Adrenal gland (tissue), 9 donors: ENCODE measurements at regions not wholly inside any gene's neighbourhood (a gene's known extent, or its start where the extent isn't known, plus 50 kb on each side); places are given as distances from the start of the nearest gene placed in this dataset.

Experiments used
- DNase-seq, 7 donors: peaks; one replicate each; pipeline ENCODE4 v3.0.0-alpha.2; 2019 to 2020
- H3K27ac ChIP-seq, 5 donors: fragments of 200-600 bp; sonication (generic) in 4 of 5; 1 replicate in 3 of 5; 2 replicates in 2 of 5; pipeline versions ENCODE4 v1.5.1 to v1.8.0; 2016 to 2020; ENCODE audit warnings: mild to moderate bottlenecking in 1 of 5
- H3K27me3 ChIP-seq: fragments of 200-600 bp; 2 replicates; pipeline ENCODE4 v1.8.0; 2021
- H3K36me3 ChIP-seq, 2 donors: fragments of 200-600 bp; replicated peaks in 1 of 2; 1 replicate in 1 of 2; 2 replicates in 1 of 2; pipeline versions ENCODE4 v1.5.1 to v1.8.0; 2018 to 2022
- H3K4me1 ChIP-seq, 2 donors: fragments of 200-600 bp; replicated peaks in 1 of 2; 1 replicate in 1 of 2; 2 replicates in 1 of 2; pipeline versions ENCODE4 v1.5.1 to v1.8.0; 2018 to 2021
- H3K4me3 ChIP-seq, 4 donors: fragments of 200-600 bp; sonication (generic) in 3 of 4; one replicate each; pipeline ENCODE4 v1.5.1; 2016 to 2018
- H3K9me3 ChIP-seq, 3 donors: fragments of 200-600 bp; sonication (generic) in 1 of 3; replicated peaks in 1 of 3; 1 replicate in 2 of 3; 2 replicates in 1 of 3; pipeline versions ENCODE4 v1.5.1 to v1.8.0; 2016 to 2021
- POLR2A ChIP-seq, 2 donors: fragments of 450-650 bp; IDR thresholded peaks; one replicate each; pipeline ENCODE4 v1.6.1; 2017; ENCODE audit warnings: antibody characterized with exemption in 2 of 2, mild to moderate bottlenecking in 2 of 2, moderate library complexity in 1 of 2
- WGBS, 4 donors: extraction: QIAGEN DNeasy Blood & Tissue Kit in 2 of 4; methylation state at CpG; one replicate each; pipeline versions ENCODE4 v1.1.5 to v1.1.7; 2013 to 2017; 5-methylcytosine and 5-hydroxymethylcytosine counted together
- intact Hi-C, 2 donors: fragments of 100-400 bp; cut with DNase I; formaldehyde crosslinking; loops; one replicate each; pipeline versions ENCODE4 v1.14.1 to v1.15.0; 2022 to 2023
- TF ChIP-seq, protein P1 (sequence below), 6 experiments: fragments of 450-650 bp in 4 of 6; fragments of 200-600 bp in 2 of 6; sonication (generic) in 1 of 6; IDR thresholded peaks; 1 replicate in 5 of 6; 2 replicates in 1 of 6; pipeline versions ENCODE4 v1.5.1 to v1.8.0; 2016 to 2021; ENCODE audit warnings: antibody characterized with exemption in 6 of 6, mild to moderate bottlenecking in 2 of 6, moderate library complexity in 1 of 6
- donor health status: healthy with polysubstance abuse.
- donor health status: Bipolar disorder and iron deficiency.
- donor health status: DM: yes; HTN: yes; CAD: no.
- donor health status: DM: no; HTN: no; CAD: no.
- donor health status: DM: no; HTN: no; CAD: no.

DNA sequence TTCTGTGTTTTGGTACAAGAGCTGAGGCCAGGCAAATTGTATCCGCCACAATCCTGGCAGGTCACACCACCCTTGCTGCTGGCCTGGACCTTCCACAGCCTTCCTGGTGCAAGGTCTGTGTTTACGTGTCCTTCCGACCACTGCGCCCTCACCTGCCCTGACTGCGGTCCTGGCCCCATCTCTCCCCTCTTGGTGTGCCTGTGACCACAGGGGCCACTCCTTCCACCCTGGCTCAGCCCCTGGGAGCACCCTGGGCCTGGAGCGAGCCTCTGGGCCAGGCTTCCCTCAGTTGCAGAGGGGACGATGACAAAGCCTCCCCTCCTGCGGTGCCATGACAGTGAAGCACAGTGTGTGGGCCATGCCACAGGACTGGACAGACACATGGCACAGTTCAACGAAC lies 104.5 kb downstream of the PLXNA1 start:
- Histone ChIP-seq H3K27me3 (no peaks in the 10 kb centered on the region), H3K36me3 (no peaks in the 10 kb centered on the region), H3K4me1 (no peaks in the 10 kb centered on the region), H3K9me3 (no peaks in the 10 kb centered on the region), H3K4me3 (no peak overlapping the region), H3K27ac (no peak overlapping the region)
- DNase-seq, result no peak
- intact Hi-C loops, result no loop called here
- TF ChIP-seq, protein P1, sequence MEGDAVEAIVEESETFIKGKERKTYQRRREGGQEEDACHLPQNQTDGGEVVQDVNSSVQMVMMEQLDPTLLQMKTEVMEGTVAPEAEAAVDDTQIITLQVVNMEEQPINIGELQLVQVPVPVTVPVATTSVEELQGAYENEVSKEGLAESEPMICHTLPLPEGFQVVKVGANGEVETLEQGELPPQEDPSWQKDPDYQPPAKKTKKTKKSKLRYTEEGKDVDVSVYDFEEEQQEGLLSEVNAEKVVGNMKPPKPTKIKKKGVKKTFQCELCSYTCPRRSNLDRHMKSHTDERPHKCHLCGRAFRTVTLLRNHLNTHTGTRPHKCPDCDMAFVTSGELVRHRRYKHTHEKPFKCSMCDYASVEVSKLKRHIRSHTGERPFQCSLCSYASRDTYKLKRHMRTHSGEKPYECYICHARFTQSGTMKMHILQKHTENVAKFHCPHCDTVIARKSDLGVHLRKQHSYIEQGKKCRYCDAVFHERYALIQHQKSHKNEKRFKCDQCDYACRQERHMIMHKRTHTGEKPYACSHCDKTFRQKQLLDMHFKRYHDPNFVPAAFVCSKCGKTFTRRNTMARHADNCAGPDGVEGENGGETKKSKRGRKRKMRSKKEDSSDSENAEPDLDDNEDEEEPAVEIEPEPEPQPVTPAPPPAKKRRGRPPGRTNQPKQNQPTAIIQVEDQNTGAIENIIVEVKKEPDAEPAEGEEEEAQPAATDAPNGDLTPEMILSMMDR (IDR thresholded peaks at IDR 0.05), result no peak
- no peak for TF ChIP-seq POLR2A (IDR thresholded peaks at IDR 0.05)
- WGBS, 4 donors, result 85 to 92% (median 89%) methylated on average over 8 to 9 of the region's 9 CpGs

DNA sequence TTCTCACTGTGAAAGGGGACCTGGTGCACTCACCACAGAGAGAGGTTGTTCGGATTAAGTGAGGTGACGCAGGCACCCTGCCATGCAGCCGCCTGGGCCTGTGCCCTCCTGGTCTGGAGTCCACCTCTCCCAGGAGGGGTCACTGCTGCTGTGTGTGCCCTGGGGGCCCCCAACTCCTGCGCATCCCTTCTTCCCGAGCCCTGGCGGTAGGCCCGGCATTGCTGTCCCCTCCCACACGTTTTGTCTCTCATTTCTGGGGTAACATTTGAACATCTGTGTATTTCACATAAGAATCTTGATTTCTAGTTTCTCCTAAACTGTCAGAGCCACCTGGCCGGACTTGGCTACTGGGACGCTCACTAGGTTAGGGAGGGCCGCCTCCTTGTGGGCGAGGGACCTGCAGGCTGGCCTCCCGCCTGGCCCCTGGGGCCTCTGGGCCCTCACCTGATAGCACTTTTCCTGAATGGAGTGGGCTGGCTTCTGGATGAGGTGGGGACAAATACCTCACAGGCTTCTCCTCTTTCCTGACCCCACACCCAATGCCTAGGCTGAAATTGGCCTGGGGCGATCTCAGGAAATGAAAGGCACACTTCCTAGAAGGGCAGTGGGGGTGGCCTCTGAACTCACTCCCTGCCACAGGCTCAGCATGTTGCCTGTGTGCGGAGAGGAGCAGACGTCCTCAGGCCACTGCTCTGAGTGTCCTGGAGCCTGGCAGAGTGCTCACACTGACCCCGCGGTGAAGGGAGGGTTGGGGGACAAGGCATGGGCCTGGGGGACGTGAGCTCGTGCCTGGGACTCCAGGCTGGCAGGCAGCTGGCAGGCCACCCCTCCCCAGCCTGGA lies 104.2 kb upstream of the PRR23E start:
- Histone ChIP-seq H3K36me3 (no peaks in the 10 kb centered on the region), H3K4me3 (no peak overlapping the region), H3K9me3 (no peaks in the 10 kb centered on the region), H3K4me1 (no peaks in the 10 kb centered on the region), H3K27ac (no peak overlapping the region), H3K27me3 (no peaks in the 10 kb centered on the region)
- TF ChIP-seq, protein P1 (IDR thresholded peaks at IDR 0.05), result no peak
- no peak for TF ChIP-seq POLR2A (IDR thresholded peaks at IDR 0.05)
- no peak for DNase-seq
- intact Hi-C loops, result no loop called here
- 83 to 88% (median 86%) methylated on average over 16 to 20 of the region's 20 CpGs for WGBS, 4 donors

DNA sequence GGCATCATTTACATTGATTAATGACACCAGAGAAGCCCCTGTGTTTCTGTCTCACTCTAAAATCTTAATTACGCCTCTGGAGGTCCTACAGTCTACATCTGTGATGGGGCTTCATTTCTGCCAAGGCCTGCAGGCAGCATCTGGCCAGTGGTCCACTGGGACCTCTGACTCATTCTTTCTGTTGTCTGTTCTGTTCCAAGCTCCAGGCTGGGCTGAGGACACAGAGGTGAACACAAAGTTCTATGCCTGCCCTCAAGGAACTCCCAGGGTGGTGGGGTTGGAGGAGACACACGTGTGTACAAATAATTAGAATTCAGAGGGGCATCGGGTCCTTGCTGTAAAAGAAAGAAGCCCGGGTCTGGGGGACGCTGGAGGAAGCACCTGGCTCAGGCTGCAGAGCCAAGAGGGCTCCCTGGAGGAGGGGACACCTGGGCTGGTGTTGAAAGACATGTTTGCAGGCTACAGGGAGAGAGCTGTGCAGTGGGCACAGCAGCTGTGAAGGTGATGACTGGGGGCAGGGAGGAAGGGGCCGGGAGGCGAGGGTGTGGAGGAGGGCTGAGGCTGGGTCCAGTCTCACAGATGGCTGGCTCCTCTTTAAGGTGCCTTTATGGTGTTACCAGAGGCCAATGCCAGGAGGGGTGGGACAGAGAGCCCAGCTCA lies 103.3 kb upstream of the PRR23E start:
- no peak for DNase-seq
- no peaks in the 10 kb centered on the region for H3K4me1 ChIP-seq
- intact Hi-C loops, result no loop called here
- TF ChIP-seq, protein P1 (IDR thresholded peaks at IDR 0.05), result no peak
- TF ChIP-seq POLR2A (IDR thresholded peaks at IDR 0.05), result no peak
- no peaks in the 10 kb centered on the region for H3K27me3 ChIP-seq
- 75 to 88% (median 80%) methylated on average over 7 of the region's 7 CpGs for WGBS, 4 donors
- no peak overlapping the region for H3K4me3 ChIP-seq
- H3K9me3 ChIP-seq, result no peaks in the 10 kb centered on the region
- no peak overlapping the region for H3K27ac ChIP-seq
- H3K36me3 ChIP-seq, result no peaks in the 10 kb centered on the region

DNA sequence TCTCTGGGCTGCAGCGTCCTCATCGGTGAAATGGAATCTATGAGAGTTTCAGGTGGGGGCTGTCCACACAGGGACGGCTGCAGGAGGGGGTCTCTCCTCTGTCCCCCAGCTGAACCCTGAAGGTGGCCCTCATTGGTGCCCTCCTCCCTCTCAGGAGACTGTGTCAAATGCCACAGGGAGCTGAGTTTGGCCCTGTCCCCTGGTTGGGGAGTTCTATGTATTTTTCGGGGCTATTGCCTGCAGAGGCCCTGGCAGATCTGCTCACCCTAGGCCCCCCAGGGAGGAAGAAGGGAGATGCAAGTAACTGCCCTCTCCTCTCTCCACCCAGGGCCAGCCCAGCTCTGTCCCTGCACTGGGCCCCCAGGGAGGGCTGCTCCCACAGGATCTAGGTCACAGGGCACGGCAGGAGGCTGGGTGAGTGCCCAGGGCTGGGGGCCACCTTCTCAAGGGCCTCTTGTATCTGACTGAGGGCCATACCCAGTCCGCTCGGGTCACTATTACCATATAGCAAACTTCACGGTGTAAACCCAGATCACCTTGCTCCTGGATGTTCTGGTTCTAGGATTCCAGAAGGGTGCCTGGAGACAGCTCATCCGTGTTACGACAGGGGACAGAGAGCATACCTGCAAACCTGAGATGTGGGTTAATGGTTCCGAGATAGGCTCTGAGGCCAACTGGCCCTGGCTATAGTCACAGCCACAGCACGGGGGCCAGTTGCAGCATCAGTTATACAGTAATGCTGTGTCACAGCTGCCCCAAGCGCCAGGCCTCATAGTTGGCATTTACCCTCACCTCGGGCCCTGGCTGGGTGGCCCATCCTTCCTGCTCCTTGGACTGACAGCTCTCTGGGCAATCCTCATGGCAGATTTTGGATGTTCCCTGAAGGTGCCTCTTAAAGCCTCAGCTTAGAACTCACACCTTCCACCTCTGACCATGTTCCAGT lies 102.4 kb upstream of the PRR23E start:
- Histone ChIP-seq H3K27me3 (no peaks in the 10 kb centered on the region), H3K4me3 (no peak overlapping the region), H3K9me3 (no peaks in the 10 kb centered on the region), H3K27ac (no peak overlapping the region), H3K36me3 (no peaks in the 10 kb centered on the region), H3K4me1 (no peaks in the 10 kb centered on the region)
- WGBS, 4 donors, result 80 to 88% (median 83%) methylated on average over 4 to 14 of the region's 14 CpGs
- no peak for TF ChIP-seq POLR2A (IDR thresholded peaks at IDR 0.05)
- DNase-seq, result no peak
- intact Hi-C loops, result no loop called here
